GM12878 (cell line): ENCODE measurements at regions not wholly inside any gene's neighbourhood (a gene's known extent, or its start where the extent isn't known, plus 50 kb on each side); places are given as distances from the start of the nearest gene placed in this dataset.

Experiments used
- ASH2L ChIP-seq: fragments of 300-600, 200-600 bp; sonication (generic); IDR thresholded peaks from 2 replicates; pipeline ENCODE4 v1.6.1; 2017; ENCODE audit warnings: low read depth, mild to moderate bottlenecking, borderline replicate concordance
- BRCA1 ChIP-seq: IDR thresholded peaks from 2 replicates; pipeline ENCODE4 v1.6.1; 2011; ENCODE audit warnings: low read depth, low read length, improper control_type of control experiment
- CREB1 ChIP-seq: IDR thresholded peaks from 2 replicates; pipeline ENCODE4 v1.6.1; 2012; ENCODE audit warnings: low read depth, mild to moderate bottlenecking, inconsistent platforms
- EP300 ChIP-seq, 2 experiments: fragments of 150-350 bp in 1 of 2; IDR thresholded peaks; 2 replicates each; pipeline ENCODE4 v1.6.1; 2011 to 2012; ENCODE audit warnings: low read depth in 2 of 2, low read length in 2 of 2, borderline replicate concordance in 1 of 2, improper control_type of control experiment in 1 of 2, inconsistent platforms in 1 of 2; ENCODE audit not compliant: control insufficient read depth in 1 of 2
- HDGF ChIP-seq: fragments of 450-650 bp; IDR thresholded peaks from 2 replicates; pipeline ENCODE4 v1.6.1; 2016; ENCODE audit warnings: antibody characterized with exemption
- LARP7 ChIP-seq: fragments of 450-650 bp; IDR thresholded peaks from 2 replicates; pipeline ENCODE4 v1.6.1; 2017; ENCODE audit warnings: mild to moderate bottlenecking
- MEF2A ChIP-seq: IDR thresholded peaks from 2 replicates; pipeline ENCODE4 v1.6.1; 2011; ENCODE audit warnings: low read depth, mild to moderate bottlenecking, low read length, moderate library complexity; ENCODE audit not compliant: insufficient read depth
- MTA2 ChIP-seq: fragments of 450-650 bp; IDR thresholded peaks from 2 replicates; pipeline ENCODE4 v1.6.1; 2016; ENCODE audit warnings: low read depth, mild to moderate bottlenecking, moderate library complexity
- MYC ChIP-seq: IDR thresholded peaks from 2 replicates; pipeline ENCODE4 v1.6.1; 2011; ENCODE audit warnings: mild to moderate bottlenecking, low read length, moderate library complexity, inconsistent platforms; ENCODE audit not compliant: insufficient read depth, insufficient replicate concordance, insufficient read length, severe bottlenecking
- NFIC ChIP-seq: IDR thresholded peaks from 2 replicates; pipeline ENCODE4 v1.6.1; 2012; ENCODE audit warnings: low read depth, mild to moderate bottlenecking, inconsistent platforms, low read length, moderate library complexity
- POU2F2 ChIP-seq: IDR thresholded peaks from 3 replicates; pipeline ENCODE4 v1.6.1; 2011; ENCODE audit warnings: low read depth, mild to moderate bottlenecking, low read length, borderline replicate concordance
- RFX5 ChIP-seq: IDR thresholded peaks from 2 replicates; pipeline ENCODE4 v1.6.1; 2011; ENCODE audit warnings: low read depth, low read length, improper control_type of control experiment
- SMAD5 ChIP-seq: IDR thresholded peaks from 2 replicates; pipeline ENCODE4 v1.6.1; 2016; ENCODE audit warnings: antibody characterized with exemption, low read depth
- SUZ12 ChIP-seq: fragments of 200-600 bp; sonication (generic); IDR thresholded peaks from one replicate; pipeline ENCODE4 v1.6.1; 2018; ENCODE audit warnings: antibody characterized with exemption, mild to moderate bottlenecking; ENCODE audit not compliant: unreplicated experiment
- TARDBP ChIP-seq: IDR thresholded peaks from 2 replicates; pipeline ENCODE4 v1.6.1; 2016; ENCODE audit warnings: borderline replicate concordance
- USF1 ChIP-seq: IDR thresholded peaks from 2 replicates; pipeline ENCODE4 v1.6.1; 2011; ENCODE audit warnings: borderline replicate concordance, low read depth, mild to moderate bottlenecking, moderate library complexity, mixed read lengths, low read length; ENCODE audit not compliant: insufficient read depth; ENCODE audit errors: extremely low read length
- ZNF274 ChIP-seq: IDR thresholded peaks from one replicate; pipeline ENCODE4 v1.8.0; 2011; ENCODE audit not compliant: insufficient read length, insufficient read depth
- ZNF384 ChIP-seq: IDR thresholded peaks from 2 replicates; pipeline ENCODE4 v1.6.1; 2012; ENCODE audit warnings: low read depth, mild to moderate bottlenecking, low read length, improper control_type of control experiment, borderline replicate concordance
- TF ChIP-seq, protein P1 (sequence below): IDR thresholded peaks from 2 replicates; pipeline ENCODE4 v1.6.1; 2011; ENCODE audit warnings: borderline replicate concordance, low read depth, mild to moderate bottlenecking, moderate library complexity, low read length; ENCODE audit not compliant: insufficient read depth, poor library complexity, severe bottlenecking
- TF ChIP-seq, protein P2 (sequence below): fragments of 450-650 bp; IDR thresholded peaks from 2 replicates; pipeline ENCODE4 v1.6.1; 2017; ENCODE audit warnings: low read depth, mild to moderate bottlenecking, moderate library complexity
- TF ChIP-seq, protein P3 (sequence below): fragments of 450-650 bp; IDR thresholded peaks from 2 replicates; pipeline ENCODE4 v1.6.1; 2016; ENCODE audit warnings: mild to moderate bottlenecking, moderate library complexity, borderline replicate concordance

DNA sequence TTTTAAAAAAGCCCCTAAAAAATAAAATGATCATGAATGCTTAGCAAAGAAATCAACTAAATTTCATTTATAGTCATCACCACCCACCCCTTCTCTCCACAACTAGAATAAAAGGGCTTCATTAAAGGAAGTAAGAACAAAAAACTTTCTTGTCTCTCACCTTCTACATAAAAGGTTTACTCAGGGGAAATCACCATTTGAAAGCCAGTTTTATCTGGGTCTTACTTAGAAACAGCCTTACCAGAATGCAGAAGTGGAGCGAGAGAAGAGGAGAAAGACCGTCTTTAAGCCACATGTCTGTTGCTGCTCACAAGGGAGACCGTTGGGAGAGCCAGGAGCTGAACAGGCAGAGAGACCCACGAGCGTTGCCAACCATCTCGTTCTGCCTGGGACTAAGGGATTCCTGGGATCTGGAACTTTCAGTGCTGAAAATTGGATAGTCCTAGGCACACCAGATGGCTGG is 350.1 kb upstream of the PROK2 start (continued):
- TF ChIP-seq USF1 (no peak), MEF2A (0 out of 2 replicates have a peak, but pooled peaks have one; percentile 40), ASH2L (no peak), HDGF (no peak), CREB1 (no peak), ZNF274 (no peak), TARDBP (no peak), POU2F2 (no peak), SUZ12 (no peak), MTA2 (peak; percentile 69), NFIC (peak; percentile 69), ZNF384 (peak; percentile 50; the same call in 1 of the 2 replicates), RFX5 (no peak), MYC (no peak), EP300 (IDR thresholded peaks at IDR 0.05; ENCODE audit: borderline replicate concordance in 1 of 2, control insufficient read depth in 1 of 2, low read depth in 2 of 2, low read length in 2 of 2) (0 out of 4 replicates have a peak, but pooled peaks of 1 of the 2 experiments have one; percentile 13), SMAD5 (no peak), BRCA1 (no peak), LARP7 (no peak)
- TF ChIP-seq, protein P1, sequence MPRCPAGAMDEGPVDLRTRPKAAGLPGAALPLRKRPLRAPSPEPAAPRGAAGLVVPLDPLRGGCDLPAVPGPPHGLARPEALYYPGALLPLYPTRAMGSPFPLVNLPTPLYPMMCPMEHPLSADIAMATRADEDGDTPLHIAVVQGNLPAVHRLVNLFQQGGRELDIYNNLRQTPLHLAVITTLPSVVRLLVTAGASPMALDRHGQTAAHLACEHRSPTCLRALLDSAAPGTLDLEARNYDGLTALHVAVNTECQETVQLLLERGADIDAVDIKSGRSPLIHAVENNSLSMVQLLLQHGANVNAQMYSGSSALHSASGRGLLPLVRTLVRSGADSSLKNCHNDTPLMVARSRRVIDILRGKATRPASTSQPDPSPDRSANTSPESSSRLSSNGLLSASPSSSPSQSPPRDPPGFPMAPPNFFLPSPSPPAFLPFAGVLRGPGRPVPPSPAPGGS: no peak
- TF ChIP-seq, protein P2, sequence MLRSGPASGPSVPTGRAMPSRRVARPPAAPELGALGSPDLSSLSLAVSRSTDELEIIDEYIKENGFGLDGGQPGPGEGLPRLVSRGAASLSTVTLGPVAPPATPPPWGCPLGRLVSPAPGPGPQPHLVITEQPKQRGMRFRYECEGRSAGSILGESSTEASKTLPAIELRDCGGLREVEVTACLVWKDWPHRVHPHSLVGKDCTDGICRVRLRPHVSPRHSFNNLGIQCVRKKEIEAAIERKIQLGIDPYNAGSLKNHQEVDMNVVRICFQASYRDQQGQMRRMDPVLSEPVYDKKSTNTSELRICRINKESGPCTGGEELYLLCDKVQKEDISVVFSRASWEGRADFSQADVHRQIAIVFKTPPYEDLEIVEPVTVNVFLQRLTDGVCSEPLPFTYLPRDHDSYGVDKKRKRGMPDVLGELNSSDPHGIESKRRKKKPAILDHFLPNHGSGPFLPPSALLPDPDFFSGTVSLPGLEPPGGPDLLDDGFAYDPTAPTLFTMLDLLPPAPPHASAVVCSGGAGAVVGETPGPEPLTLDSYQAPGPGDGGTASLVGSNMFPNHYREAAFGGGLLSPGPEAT: peak; percentile 55
- TF ChIP-seq, protein P3, sequence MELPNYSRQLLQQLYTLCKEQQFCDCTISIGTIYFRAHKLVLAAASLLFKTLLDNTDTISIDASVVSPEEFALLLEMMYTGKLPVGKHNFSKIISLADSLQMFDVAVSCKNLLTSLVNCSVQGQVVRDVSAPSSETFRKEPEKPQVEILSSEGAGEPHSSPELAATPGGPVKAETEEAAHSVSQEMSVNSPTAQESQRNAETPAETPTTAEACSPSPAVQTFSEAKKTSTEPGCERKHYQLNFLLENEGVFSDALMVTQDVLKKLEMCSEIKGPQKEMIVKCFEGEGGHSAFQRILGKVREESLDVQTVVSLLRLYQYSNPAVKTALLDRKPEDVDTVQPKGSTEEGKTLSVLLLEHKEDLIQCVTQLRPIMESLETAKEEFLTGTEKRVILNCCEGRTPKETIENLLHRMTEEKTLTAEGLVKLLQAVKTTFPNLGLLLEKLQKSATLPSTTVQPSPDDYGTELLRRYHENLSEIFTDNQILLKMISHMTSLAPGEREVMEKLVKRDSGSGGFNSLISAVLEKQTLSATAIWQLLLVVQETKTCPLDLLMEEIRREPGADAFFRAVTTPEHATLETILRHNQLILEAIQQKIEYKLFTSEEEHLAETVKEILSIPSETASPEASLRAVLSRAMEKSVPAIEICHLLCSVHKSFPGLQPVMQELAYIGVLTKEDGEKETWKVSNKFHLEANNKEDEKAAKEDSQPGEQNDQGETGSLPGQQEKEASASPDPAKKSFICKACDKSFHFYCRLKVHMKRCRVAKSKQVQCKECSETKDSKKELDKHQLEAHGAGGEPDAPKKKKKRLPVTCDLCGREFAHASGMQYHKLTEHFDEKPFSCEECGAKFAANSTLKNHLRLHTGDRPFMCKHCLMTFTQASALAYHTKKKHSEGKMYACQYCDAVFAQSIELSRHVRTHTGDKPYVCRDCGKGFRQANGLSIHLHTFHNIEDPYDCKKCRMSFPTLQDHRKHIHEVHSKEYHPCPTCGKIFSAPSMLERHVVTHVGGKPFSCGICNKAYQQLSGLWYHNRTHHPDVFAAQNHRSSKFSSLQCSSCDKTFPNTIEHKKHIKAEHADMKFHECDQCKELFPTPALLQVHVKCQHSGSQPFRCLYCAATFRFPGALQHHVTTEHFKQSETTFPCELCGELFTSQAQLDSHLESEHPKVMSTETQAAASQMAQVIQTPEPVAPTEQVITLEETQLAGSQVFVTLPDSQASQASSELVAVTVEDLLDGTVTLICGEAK: peak; percentile 72; the same call in 1 of the 2 replicates
